ENCODE measurements at regions not wholly inside any gene's neighbourhood (a gene's known extent, or its start where the extent isn't known, plus 50 kb on each side); places are given as distances from the start of the nearest gene placed in this dataset.
"Not testable (repeated sequence)": the region's sequence is repeated elsewhere in the genome, so short reads cannot be mapped to it uniquely, and the experiment has no call there.

DNA sequence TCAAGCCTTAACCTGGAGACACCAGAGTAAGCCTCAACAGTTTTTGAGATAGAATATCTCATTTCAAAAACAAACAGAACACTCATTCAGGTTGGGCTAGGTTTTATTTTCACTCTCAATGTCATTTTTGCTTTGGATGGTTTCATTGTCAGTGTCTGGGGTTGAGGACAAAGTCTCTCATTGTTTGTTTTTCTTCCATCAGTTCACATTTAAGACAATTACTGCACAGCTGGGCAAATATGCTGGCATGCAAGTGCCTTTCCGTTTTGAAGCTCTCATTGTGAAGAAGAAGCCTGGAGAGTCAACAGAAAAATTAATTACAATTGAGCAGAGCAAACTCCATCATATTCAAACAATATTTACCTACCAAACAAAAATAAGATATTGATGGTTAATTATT lies 1050.0 kb downstream of the TBL1XR1 start:
- no peak for DNase-seq

DNA sequence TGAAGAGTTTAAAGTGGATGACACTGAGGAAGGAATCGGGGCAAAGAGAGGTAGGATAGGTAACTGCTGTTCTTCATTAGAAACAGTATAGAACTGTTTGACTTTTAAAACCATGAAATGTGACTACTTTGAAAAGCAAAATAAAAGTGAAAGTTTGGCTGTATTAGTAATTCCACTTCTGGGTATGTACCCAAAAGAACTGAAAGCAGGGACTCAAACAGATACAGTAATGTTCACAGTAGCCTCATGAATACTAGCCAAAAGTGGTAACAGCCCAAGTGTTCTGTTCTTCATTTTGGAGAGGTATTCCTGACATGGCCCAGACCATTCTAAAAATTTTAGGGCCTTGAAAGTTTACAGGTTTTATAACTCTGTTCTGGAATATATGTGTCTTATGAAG lies 1055.4 kb downstream of the TBL1XR1 start:
- DNase-seq, result no peak

DNA sequence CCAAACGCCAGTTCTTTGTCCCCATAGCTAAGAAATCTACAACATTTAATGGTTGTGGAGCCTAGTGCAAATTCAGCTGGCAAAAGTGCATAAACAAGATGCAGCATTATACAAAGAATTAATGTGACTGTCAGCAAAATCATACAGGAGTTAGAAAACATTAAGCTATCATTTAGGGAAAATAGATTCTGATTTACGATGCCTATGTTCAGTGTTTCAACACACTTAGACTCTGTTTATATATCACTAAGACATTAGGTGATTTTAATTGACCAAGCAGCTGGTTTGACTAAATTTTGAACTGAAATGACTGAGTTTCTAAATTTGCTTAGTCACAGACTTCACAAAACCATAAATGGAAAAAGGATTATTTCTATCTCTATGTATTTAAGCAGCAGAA lies 1076.8 kb downstream of the TBL1XR1 start:
- no peak for DNase-seq

DNA sequence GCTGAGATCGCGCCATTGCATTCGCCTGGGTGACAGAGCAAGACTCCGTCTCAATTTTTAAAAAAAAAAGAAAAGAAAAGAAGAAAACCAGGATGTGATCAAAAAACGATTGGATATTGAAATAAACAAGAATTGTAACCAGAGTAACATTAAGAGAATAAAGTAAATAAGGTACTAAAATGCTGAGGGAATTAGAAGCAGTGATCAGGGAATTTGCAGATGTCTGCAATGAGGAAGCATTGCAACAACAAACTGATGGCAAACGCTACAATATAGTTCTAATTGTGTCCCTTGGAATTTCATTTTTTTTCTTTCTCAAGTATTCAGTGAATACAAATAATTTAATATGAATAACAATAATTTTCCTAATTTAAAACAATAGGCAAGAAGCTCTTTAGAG lies 1077.5 kb downstream of the TBL1XR1 start:
- no peak for DNase-seq

DNA sequence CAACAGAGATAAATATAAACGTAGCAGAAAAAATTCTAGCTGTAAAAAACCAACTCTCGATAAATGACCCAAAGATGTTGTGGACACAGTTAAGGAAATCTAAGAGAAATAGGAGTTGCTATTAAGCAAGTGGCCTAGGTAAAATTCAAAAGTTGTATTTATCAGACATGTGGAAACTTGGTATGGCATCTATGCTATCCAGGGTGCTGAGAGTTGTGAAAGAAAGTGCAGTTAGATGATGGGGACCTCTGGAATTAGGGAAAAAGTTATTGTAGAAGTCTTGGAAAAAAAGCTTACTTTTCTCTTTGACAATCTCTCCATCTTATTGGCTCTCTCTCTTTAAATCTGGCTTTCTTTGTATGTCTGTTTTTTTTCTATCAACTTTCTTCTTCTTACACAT lies 1090.9 kb downstream of the TBL1XR1 start:
- DNase-seq, result no peak

DNA sequence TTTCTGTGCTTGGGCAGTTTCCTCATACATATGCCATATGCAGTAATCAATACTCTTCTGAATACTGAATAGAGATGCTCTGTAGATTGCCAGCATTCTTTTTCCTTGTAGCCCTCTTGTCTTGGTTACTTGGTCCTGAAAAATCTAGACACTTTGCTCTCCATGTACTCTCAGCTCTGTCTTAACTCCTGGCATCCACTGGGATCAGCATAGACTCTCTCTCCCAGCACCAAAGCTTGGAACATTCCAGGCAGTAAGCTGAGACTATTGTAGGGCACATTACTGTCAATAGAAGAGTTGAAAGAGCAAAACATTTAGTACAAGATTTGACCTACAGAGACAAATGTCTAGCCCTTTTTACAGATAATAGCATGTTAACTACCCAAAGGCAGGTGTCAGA lies 1100.3 kb downstream of the TBL1XR1 start:
- DNase-seq, result no peak

DNA sequence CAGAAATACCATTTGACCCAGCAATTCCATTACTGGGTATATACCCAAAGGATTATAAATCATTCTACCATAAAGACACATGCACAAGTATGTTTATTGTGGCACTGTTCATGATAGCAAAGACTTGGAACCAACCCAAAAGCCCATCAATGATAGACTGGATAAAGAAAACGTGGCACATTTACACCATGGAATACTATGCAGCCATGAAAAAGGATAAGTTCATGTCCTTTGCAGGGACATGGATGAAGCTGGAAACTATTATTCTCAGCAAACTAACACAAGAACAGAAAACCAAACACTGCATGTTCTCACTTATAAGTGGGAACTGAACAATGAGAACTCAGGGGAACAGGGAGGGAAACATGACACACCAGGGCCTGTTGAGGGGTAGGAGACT lies 1103.4 kb downstream of the TBL1XR1 start:
- not testable (repeated sequence) for DNase-seq

DNA sequence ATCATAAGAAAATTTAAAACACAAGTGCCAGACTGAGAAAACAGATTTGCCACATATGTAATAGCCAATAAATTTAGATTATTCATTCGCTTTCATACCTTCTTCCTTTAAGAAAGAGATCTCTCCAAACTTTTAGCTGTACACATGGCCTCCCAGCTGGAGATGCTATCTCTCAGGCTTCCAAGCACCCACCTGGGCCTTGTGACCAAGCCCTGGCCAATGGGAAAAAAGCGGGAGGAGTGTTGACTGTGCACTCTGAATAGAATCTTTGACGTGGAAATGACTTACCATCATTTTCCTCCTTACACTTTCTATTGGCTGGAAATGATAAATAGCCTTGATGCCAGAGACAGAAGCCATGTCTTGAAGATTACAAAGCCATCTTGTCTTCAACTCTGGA lies 1106.6 kb downstream of the TBL1XR1 start:
- DNase-seq, result no peak

DNA sequence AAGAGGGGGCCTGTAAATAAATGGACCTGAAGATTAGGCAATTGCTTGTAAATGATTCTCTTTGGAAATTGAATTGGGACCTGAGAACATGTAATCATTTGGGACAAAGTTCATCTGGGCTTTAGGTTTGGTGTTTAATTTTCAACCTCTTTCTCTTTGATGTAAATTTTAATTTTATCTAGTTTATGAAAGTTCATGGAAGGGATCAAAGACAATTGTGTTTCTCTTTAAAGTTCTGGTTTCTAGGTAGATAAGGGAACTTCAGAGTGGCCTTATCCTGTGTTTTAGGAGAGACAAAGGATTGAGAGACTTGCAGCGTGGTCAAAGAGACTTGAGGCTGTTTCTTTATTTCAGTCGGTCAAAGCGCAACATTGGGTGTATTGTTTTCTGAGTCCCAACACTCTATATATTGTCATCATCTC lies 1108.3 kb downstream of the TBL1XR1 start:
- no peak for DNase-seq

DNA sequence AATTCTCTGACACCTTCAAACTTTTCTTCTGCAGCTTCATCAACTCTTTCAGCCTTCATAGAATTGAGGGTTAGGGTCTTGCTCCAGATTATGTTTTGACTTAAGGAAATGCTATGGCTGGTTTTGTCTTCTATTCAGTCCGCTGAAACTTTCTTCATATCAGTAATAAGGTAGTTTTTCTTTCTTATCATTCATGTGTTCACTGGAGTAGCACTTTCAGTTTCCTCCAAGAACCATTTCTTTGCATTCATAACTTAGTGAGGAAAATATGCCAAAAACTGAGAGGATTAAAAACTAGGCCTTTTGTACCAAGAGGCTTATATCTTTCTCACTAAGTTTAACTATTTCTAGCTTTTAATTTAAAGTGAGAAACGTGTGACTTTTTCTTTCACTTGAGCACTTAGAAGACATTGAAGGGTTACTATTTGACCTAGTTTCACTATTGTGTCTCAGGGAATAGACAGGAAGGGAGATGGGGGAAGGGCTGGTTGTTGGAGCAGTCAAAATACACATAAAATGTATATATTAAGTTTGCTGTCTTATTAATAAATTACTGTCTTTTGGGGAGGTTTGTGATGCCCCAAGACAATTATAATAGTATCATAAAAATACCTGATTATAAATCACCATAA lies 1110.1 kb downstream of the TBL1XR1 start:
- DNase-seq, result no peak

DNA sequence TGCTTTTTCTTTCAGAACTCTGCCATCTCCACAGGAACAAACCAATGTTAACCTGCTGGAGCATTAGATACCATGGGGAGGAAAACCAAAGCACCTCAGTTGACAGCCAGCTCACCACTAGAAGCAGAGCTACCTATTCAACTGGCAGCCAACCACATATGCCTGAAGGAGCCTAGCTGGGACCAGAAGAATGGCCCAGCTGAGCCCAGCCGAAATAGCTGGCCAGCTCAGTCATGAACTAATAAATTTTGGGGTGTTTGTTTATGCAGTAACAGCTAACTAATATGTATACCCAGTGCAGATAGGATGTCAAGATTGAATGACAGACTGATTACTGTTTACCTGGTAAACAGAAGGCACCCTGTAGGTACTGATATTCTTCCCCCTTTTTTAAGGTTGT lies 1117.5 kb downstream of the TBL1XR1 start:
- no peak for DNase-seq

DNA sequence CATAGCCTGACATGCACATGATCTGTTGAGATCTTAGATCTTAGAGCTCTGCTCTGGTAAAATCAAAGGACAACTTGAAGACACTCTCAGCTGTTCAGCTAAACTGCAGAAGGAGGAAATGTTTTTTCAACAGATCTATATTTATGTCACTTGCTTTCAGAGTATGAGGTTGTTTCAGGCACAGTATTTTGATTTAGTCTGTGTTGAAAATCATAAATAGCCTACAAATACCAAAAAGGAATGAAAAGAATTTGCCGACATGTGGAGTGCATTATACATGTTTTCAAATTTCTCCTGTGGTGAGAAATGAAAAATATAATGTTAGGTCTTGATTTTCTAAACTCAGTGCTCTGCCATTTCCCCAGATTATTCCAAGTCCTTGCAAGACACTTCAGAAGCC lies 1118.4 kb downstream of the TBL1XR1 start:
- DNase-seq, result no peak

DNA sequence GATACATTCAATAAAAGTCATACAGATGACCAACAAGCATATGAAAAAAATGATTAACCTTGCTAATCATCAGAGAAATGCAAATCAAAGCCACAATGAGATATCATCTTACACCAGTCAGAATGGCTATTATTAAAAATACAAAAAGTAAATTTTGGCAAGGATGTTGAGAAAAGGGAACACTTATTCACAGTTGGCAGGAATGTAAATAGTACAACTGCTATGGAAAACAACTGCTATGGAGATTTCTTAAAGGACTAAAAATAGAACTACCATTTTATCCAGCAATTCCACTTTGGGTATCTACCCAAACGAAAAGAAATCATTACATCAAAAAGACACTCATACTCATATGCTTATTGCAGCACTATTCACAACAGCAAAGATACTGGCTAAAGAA lies 1121.8 kb downstream of the TBL1XR1 start:
- no peak for DNase-seq

DNA sequence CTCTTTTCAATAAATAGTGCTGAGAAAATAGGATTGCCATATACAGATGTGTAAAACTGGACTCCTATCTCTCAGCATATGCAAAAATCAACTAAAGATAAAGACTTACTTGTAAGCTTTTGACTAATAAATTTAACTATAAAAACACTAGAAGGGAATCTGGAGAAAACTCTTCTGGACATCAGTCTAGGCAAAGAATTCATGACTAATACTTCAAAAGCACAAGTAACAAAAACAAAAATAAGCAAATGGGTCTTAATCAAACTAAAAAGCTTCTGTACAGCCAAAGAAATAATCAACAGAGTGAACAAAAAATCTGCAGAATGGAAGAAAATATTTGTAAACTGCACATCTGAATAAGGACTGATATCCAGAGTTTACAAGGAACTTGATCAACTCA lies 1122.2 kb downstream of the TBL1XR1 start:
- no peak for DNase-seq

DNA sequence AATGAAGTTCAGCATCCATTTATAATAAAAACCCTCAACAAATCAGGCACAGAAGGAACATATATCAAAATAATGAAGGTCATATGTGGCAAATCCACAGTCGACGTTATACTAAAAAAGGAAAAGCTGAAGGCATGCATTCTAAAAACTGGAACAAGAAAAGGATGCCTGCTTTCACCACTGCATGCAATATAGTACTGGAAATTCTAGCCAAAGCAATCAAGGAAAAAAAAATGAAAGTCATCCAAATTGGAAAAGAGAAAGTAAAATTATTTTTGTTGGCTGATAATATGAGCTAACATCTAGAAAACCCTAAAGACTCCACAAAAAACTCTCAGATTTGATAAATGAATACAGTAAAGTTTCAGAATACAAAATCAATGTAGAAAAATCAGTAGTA lies 1123.2 kb downstream of the TBL1XR1 start:
- no peak for DNase-seq

DNA sequence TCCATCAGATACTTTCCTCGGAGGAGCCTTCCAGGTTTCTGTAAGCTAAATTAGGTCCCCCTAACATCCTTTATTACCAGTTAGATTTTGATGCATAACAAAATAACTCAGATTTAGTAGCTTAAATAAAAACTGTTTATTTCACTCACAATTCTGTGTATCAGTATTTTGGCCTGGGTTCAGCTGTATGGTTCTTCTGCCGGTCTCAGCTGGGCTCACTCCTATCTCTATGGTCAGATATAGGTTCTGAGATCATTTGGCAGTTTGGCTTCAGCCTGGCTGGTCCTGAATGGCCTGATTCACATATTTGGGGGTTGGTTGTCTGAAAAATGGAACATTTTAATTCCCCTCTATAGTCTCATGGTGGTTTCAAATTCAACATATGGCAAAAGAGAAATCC lies 1125.3 kb downstream of the TBL1XR1 start:
- no peak for DNase-seq

DNA sequence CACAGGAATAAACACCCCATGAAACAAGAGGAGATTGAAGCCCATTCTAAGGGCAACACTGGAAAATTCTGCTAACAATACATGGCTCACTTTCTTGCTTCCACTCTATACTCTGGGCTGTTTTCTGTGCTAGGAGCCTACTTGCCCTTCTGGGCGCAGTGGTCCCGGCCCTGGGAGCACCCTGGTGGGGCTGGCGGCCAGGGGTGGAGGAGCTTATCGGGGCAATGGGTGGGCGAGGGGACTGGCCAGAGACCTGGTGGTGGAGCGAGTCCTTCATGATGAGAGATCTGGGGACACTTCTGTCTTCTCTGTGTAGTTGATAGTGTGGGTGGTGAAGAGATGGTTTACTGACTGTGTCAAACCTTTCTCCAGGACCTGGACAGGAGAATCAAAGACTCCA lies 1128.5 kb downstream of the TBL1XR1 start:
- no peak for DNase-seq

DNA sequence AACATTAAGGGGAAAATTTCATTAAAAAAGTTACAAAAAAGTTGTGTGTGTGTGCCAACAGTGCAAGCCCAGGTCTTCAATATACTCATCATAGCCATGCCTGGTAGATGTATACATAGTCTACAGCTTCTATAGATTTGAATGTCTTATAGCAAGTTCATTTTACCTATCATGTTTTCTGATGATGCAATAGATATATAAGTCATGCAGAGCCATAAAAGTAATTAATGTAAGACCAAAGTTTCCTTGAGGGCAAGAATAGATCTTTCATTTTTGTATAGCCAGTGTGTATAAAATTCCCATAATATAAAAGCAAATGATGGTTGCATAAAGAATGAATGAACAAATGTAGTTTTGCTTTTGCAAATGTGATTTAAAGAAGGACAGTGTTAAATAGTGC lies 1138.4 kb downstream of the TBL1XR1 start:
- no peak for DNase-seq

DNA sequence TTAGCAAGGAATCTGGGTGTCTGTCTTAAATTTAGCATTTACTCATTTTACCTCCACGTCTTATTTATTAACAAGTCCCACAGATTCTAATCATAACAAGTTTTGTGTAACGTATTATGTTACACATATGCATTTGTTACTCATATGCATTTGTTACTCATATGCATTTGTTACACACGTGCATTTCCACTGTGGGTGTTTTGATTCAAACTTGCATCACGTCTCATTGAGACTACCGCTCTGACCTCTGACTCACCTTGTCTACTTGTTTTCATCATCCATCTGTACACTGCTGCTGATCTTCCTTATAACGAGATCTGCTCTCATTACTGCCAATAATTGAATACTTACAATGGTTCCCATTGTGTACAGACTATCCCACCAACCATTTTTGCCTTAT lies 1141.4 kb downstream of the TBL1XR1 start:
- no peak for DNase-seq

DNA sequence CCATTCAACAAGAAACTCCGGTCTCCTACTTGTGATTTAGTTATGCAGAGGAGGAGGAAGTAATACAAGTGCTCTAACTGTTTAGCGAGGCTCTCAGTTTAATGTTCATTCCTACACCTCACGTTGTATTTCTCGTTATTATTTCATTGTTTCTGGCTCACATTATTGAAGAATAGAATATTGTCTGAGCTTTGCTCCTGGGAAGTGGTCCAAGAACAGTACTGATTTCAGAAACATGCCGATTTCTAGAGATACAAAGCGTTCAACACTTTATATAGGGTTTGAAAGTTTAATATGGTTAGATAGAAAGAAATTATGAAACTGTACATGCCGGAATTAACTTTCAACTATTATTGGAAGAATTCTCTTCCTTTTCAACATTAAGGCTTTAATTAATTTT lies 1145.5 kb downstream of the TBL1XR1 start:
- no peak for DNase-seq

DNA sequence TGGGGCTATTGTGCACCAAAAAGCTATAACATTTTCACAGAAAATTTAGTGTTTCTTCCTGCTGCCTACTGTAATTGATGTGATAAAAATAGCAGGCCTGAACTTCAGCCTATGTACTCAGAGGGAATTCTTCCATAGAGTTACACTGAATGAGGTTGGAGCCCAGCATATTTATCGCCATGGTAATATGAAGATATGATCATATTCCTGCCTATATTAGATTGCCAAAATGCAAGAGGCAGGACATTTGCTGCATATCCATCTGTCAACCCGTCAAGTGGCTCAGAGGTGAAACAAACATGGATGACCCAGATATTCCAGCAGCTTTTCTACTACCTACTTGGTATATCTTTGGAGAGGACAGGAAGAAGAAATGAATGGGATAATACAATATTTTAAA lies 1150.6 kb downstream of the TBL1XR1 start:
- DNase-seq, result no peak

DNA sequence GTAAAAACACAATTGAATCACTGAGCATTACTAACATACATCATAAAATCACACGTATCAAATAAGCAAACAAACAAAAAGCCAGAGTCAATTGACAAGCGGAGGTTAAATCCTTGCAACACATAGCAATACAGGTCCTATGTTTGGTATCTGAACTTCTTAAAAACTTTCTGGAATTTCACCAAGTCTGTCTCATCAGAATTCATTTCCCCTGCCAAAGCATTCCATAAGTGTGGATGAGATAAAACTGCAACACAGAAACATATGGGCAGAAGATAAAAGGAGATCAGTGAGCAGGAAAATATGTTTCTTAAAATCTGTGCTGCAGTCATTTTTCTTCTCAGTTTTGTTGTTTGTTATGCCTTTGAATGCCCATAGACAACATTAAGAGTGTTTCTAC lies 1155.5 kb downstream of the TBL1XR1 start:
- no peak for DNase-seq

DNA sequence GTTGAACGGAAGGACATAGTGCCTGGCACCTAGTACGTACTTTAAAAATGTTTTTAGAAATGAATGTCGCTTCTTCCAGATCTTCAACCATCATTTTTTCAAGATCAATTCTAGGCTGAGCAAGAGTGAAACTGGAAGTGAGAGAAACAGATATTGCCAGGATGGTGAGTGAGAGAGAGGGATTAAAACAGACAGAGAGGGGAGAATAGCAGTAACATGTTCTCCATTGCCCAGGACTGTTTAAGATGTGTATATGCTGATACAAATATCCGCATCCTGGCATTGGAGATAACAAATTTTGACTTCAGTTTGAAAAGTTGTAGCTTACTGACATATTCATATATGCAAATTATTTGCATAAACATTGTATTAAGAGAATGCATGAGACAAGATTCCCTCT lies 1156.1 kb downstream of the TBL1XR1 start:
- no peak for DNase-seq

DNA sequence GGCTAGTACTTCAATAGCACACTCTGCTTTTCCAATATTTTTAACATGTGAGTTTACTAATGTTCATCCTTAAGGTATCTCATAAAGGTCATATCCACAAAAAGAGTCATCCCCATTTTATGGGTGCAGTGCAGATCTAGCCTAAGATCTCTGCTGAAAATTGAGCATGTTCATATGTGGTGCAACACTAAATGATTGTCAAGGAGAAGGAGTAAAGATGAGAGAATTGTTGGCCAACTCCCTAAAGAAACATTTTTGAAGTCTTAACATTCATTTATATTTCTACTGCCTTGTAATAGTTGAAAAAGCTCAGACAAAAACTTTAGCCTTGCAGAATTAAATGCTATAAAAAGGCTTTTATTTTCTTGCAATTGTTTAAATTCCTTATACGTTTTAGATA lies 1159.6 kb downstream of the TBL1XR1 start:
- DNase-seq, result no peak

DNA sequence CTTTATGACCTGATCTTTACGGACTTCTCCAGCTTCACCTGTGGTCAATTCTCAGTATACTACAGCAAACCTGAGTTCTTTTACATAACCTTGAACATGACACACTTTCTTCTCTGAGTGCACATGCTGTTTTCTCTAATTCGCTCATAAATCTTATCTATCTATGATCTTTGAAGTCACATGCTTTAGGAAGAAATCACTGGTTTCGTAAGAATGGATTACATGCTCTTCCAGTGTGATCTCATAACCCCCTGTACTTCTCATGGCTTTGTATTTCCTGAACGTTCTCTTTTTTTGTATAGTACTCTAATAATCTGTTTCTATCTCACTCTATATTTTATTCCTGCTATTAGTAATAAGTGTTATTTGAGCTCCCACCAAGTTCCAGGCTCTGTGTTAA lies 1165.2 kb downstream of the TBL1XR1 start:
- DNase-seq, result no peak

DNA sequence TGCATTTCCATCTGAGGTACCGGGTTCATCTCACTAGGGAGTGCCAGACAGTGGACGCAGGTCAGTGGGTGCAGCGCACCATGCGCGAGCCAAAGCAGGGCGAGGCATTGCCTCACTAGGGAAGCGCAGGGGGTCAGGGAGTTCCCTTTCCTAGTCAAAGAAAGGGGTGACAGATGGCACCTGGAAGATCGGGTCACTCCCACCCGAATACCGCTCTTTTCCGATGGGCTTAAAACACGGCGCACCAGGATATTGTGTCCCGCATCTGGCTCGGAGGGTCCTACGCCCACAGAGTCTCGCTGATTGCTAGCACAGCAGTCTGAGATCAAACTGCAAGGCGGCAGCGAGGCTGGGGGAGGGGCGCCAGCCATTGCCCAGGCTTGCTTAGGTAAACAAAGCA lies 1157.1 kb downstream of the NAALADL2 start:
- not testable (repeated sequence) for DNase-seq
